HEK293 (cell line): ENCODE measurements at regions not wholly inside any gene's neighbourhood (a gene's known extent, or its start where the extent isn't known, plus 50 kb on each side); places are given as distances from the start of the nearest gene placed in this dataset.

Experiments
- INSM2 ChIP-seq: fragments of 450-650 bp; formaldehyde crosslinking; IDR thresholded peaks from 2 replicates; pipeline ENCODE4 v1.5.1; 2016; ENCODE audit warnings: missing biosample characterization, missing genetic modification characterization
- ZFP37 ChIP-seq: fragments of 450-650 bp; formaldehyde crosslinking; IDR thresholded peaks from 2 replicates; pipeline ENCODE4 v1.5.1; 2016; ENCODE audit warnings: missing biosample characterization, missing genetic modification characterization
- ZNF19 ChIP-seq: fragments of 450-650 bp; formaldehyde crosslinking; IDR thresholded peaks from 2 replicates; pipeline ENCODE4; 2016; ENCODE audit warnings: missing biosample characterization, missing genetic modification characterization, low read depth
- ZNF510 ChIP-seq: fragments of 450-650 bp; formaldehyde crosslinking; IDR thresholded peaks from 2 replicates; pipeline ENCODE4 v1.5.1; 2018; ENCODE audit warnings: mild to moderate bottlenecking, missing genetic modification characterization, missing biosample characterization; ENCODE audit not compliant: insufficient replicate concordance
- ZNF791 ChIP-seq: fragments of 450-650 bp; formaldehyde crosslinking; IDR thresholded peaks from 2 replicates; pipeline ENCODE4 v1.5.1; 2016; ENCODE audit warnings: missing biosample characterization, missing genetic modification characterization
- TF ChIP-seq, protein P1 (sequence below): fragments of 450-650 bp; formaldehyde crosslinking; IDR thresholded peaks from 2 replicates; pipeline ENCODE4 v1.5.1; 2016; ENCODE audit warnings: missing biosample characterization, missing genetic modification characterization
- TF ChIP-seq, protein P2 (sequence below): fragments of 450-650 bp; formaldehyde crosslinking; IDR thresholded peaks from 2 replicates; pipeline ENCODE4 v1.5.1; 2016; ENCODE audit warnings: missing biosample characterization, missing genetic modification characterization, low read depth

DNA sequence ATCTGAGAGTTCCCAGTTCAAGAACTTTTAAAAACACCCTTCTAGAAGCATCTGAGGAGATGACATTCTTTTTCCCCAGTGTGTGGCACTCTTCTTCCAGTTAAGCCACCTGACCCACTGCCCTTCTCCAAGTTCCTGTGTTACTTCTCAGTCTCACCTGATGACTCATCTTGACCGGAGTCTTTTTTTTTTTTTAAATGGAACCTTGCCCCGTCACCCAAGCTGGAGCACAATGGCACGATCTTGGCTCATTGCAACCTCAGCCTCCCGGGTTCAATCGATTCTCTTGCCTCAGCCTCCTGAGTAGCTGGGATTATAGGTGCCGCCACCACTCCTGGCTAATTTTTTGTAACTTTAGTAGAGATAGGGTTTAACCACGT is 224.1 kb upstream of the DAB2 start:
- TF ChIP-seq ZNF19 (tag by site-specific recombination) (no peak), ZFP37 (tag by site-specific recombination) (no peak), ZNF510 (tag by site-specific recombination) (no peak), INSM2 (tag by site-specific recombination) (no peak), ZNF791 (no peak)
- TF ChIP-seq, protein P1, sequence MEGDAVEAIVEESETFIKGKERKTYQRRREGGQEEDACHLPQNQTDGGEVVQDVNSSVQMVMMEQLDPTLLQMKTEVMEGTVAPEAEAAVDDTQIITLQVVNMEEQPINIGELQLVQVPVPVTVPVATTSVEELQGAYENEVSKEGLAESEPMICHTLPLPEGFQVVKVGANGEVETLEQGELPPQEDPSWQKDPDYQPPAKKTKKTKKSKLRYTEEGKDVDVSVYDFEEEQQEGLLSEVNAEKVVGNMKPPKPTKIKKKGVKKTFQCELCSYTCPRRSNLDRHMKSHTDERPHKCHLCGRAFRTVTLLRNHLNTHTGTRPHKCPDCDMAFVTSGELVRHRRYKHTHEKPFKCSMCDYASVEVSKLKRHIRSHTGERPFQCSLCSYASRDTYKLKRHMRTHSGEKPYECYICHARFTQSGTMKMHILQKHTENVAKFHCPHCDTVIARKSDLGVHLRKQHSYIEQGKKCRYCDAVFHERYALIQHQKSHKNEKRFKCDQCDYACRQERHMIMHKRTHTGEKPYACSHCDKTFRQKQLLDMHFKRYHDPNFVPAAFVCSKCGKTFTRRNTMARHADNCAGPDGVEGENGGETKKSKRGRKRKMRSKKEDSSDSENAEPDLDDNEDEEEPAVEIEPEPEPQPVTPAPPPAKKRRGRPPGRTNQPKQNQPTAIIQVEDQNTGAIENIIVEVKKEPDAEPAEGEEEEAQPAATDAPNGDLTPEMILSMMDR (tag by site-specific recombination) = no peak
- TF ChIP-seq, protein P2, sequence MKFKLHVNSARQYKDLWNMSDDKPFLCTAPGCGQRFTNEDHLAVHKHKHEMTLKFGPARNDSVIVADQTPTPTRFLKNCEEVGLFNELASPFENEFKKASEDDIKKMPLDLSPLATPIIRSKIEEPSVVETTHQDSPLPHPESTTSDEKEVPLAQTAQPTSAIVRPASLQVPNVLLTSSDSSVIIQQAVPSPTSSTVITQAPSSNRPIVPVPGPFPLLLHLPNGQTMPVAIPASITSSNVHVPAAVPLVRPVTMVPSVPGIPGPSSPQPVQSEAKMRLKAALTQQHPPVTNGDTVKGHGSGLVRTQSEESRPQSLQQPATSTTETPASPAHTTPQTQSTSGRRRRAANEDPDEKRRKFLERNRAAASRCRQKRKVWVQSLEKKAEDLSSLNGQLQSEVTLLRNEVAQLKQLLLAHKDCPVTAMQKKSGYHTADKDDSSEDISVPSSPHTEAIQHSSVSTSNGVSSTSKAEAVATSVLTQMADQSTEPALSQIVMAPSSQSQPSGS = no peak
